ENCODE measurements at regions not wholly inside any gene's neighbourhood (a gene's known extent, or its start where the extent isn't known, plus 50 kb on each side); places are given as distances from the start of the nearest gene placed in this dataset.

GRCh38 chr15:31254431-31255175 is 72.0 kb upstream of the KLF13 start:
- Mint-ChIP-seq H3K9me3 (peaks cover 3 to 5% of the 10 kb centered on the region in 2 donors), H3K4me3 (no peak overlapping the region), H3K36me3 (no peaks in the 10 kb centered on the region), H3K27me3 (ENCODE audit: low read depth in 2 of 2) (peaks cover 0 to 2% of the 10 kb centered on the region in 2 donors), H3K4me1 (peaks cover 36 to 53% of the 10 kb centered on the region in 2 donors), H3K27ac (no peak overlapping the region)
- Histone ChIP-seq H3K27ac (ENCODE audit: low read length) (no peak overlapping the region), H3K27me3 (ENCODE audit: control insufficient read depth, insufficient read depth, low read length) (no peaks in the 10 kb centered on the region), H3K4me3 (ENCODE audit: low read length) (no peak overlapping the region), H3K4me1 (ENCODE audit: control insufficient read depth, insufficient read depth, low read length) (peaks cover 36% of the 10 kb centered on the region), H3K9me3 (ENCODE audit: control insufficient read depth, insufficient read depth, low read length) (no peaks in the 10 kb centered on the region), H3K36me3 (ENCODE audit: control insufficient read depth, insufficient read depth, low read length) (no peaks in the 10 kb centered on the region)
- ATAC-seq, result no peak
- intact Hi-C loops (cut with micrococcal nuclease), result no loop called here
- DNase-seq, result no peak
- 87% methylated on average over 6 of the region's 7 CpGs for WGBS (ENCODE audit: insufficient coverage)
- TF ChIP-seq, protein P1, sequence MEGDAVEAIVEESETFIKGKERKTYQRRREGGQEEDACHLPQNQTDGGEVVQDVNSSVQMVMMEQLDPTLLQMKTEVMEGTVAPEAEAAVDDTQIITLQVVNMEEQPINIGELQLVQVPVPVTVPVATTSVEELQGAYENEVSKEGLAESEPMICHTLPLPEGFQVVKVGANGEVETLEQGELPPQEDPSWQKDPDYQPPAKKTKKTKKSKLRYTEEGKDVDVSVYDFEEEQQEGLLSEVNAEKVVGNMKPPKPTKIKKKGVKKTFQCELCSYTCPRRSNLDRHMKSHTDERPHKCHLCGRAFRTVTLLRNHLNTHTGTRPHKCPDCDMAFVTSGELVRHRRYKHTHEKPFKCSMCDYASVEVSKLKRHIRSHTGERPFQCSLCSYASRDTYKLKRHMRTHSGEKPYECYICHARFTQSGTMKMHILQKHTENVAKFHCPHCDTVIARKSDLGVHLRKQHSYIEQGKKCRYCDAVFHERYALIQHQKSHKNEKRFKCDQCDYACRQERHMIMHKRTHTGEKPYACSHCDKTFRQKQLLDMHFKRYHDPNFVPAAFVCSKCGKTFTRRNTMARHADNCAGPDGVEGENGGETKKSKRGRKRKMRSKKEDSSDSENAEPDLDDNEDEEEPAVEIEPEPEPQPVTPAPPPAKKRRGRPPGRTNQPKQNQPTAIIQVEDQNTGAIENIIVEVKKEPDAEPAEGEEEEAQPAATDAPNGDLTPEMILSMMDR (IDR thresholded peaks at IDR 0.05), result no peak

- H3K36me3 Mint-ChIP-seq, result no peaks in the 10 kb centered on the region
Observed at GRCh38 chr15:31255176-31255510, 71.5 kb upstream of the KLF13 start.

DNA sequence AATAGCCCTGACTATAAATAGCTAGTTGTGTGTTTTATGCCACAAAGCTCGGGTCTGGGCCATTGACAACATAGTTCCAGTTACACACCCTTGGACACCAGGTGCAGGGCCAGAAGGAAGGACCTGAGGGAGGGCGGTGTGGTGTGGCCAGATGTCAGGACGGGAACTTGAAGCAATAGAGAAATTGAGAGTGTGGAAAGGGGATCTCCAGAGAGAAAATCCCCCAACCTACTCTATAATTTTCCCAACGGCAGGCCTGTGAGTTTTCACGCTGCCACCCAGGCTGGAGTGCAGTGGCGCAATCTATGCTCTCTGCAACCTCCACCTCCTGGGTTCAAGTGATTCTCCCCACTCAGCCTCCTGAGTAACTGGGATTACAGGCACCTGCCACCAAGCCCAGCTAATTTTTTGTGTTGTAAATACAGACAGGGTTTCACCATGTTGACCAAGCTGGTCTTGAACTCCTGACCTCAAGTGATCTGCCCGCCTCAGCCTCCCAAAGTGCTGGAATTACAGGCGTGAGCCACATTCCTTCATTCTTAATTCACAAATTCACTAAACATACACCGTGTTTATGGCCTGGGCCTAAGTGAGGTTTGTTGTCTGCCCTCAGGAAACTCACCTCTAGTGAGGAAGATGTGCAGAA is 70.8 kb upstream of the KLF13 start:
- no peak for ATAC-seq

More at GRCh38 chr15:31255176-31255510, 71.5 kb upstream of the KLF13 start:
- no peaks in the 10 kb centered on the region for H3K36me3 ChIP-seq (ENCODE audit: control insufficient read depth, insufficient read depth, low read length)
- H3K9me3 ChIP-seq (ENCODE audit: control insufficient read depth, insufficient read depth, low read length), result no peaks in the 10 kb centered on the region
- TF ChIP-seq, protein P1 (IDR thresholded peaks at IDR 0.05), result no peak
- WGBS (ENCODE audit: insufficient coverage), result 94% methylated on average over 5 of the region's 5 CpGs
- no peak overlapping the region for H3K4me3 ChIP-seq (ENCODE audit: low read length)
- intact Hi-C loops (cut with micrococcal nuclease), result no loop called here
- ATAC-seq (no peak), DNase-seq (no peak)
- no peak overlapping the region for H3K4me3 Mint-ChIP-seq
- H3K27me3 Mint-ChIP-seq (ENCODE audit: low read depth in 2 of 2), result peaks cover 0 to 2% of the 10 kb centered on the region in 2 donors
- peaks cover 36 to 55% of the 10 kb centered on the region in 2 donors for H3K4me1 Mint-ChIP-seq
- H3K27ac ChIP-seq (ENCODE audit: low read length), result no peak overlapping the region
- H3K4me1 ChIP-seq (ENCODE audit: control insufficient read depth, insufficient read depth, low read length), result peaks cover 36% of the 10 kb centered on the region
- H3K27ac Mint-ChIP-seq, result no peak overlapping the region
- H3K9me3 Mint-ChIP-seq, result peaks cover 3 to 5% of the 10 kb centered on the region in 2 donors
- H3K27me3 ChIP-seq (ENCODE audit: control insufficient read depth, insufficient read depth, low read length), result no peaks in the 10 kb centered on the region

More for the DNA sequence above, 70.8 kb upstream of the KLF13 start:
- H3K27me3 Mint-ChIP-seq (ENCODE audit: low read depth in 2 of 2), result no peaks in the 10 kb centered on the region
- peaks cover 36 to 55% of the 10 kb centered on the region in 2 donors for H3K4me1 Mint-ChIP-seq
- Histone ChIP-seq H3K27me3 (ENCODE audit: control insufficient read depth, insufficient read depth, low read length) (no peaks in the 10 kb centered on the region), H3K9me3 (ENCODE audit: control insufficient read depth, insufficient read depth, low read length) (no peaks in the 10 kb centered on the region), H3K4me1 (ENCODE audit: control insufficient read depth, insufficient read depth, low read length) (peaks cover 36% of the 10 kb centered on the region), H3K4me3 (ENCODE audit: low read length) (no peak overlapping the region), H3K27ac (ENCODE audit: low read length) (no peak overlapping the region), H3K36me3 (ENCODE audit: control insufficient read depth, insufficient read depth, low read length) (no peaks in the 10 kb centered on the region)
- DNase-seq, result no peak
- intact Hi-C loops (cut with micrococcal nuclease), result no loop called here
- TF ChIP-seq, protein P1 (IDR thresholded peaks at IDR 0.05), result no peak
- H3K4me3 Mint-ChIP-seq, result no peak overlapping the region
- H3K27ac Mint-ChIP-seq, result peak overlapping the region in 1 of 2 donors; percentile 58
- peaks cover 3 to 5% of the 10 kb centered on the region in 2 donors for H3K9me3 Mint-ChIP-seq
- WGBS (ENCODE audit: insufficient coverage), result 64% methylated on average over 7 of the region's 9 CpGs
- no peaks in the 10 kb centered on the region for H3K36me3 Mint-ChIP-seq

All from natural killer cell (primary cell).